Retinal pigment epithelial cell (primary cell): ENCODE measurements at regions not wholly inside any gene's neighbourhood (a gene's known extent, or its start where the extent isn't known, plus 50 kb on each side); places are given as distances from the start of the nearest gene placed in this dataset.

Experiments
- DNase-seq: peaks from one replicate; pipeline ENCODE4 v3.0.0-alpha.2; 2010; ENCODE audit warnings: low read depth
- H3K4me3 ChIP-seq: 2 replicates; pipeline ENCODE4 v1.5.1; 2011; ENCODE audit warnings: mild to moderate bottlenecking, low read length, control low read depth, moderate library complexity
- CTCF ChIP-seq: conservative IDR thresholded peaks from 2 replicates; pipeline ENCODE4 v1.5.1; 2011; ENCODE audit warnings: low read depth, low read length, control low read depth, inconsistent platforms

- no peak for TF ChIP-seq CTCF
- H3K4me3 ChIP-seq, result no peak overlapping the region
- no peak for DNase-seq
Measured at GRCh38 chr20:6305536-6305935, 182.7 kb upstream of the FERMT1 start.

- TF ChIP-seq CTCF, result no peak
- no peak overlapping the region for H3K4me3 ChIP-seq
- no peak for DNase-seq
Measured at GRCh38 chr20:6302041-6302440, 179.2 kb upstream of the FERMT1 start.

GRCh38 chr20:6299456-6299855, 176.6 kb upstream of the FERMT1 start:
- TF ChIP-seq CTCF, result no peak
- no peak overlapping the region for H3K4me3 ChIP-seq
- DNase-seq, result no peak

- TF ChIP-seq CTCF, result no peak
- no peak overlapping the region for H3K4me3 ChIP-seq
- no peak for DNase-seq
Measured at GRCh38 chr20:6298049-6298448, 175.2 kb upstream of the FERMT1 start.

- no peak for TF ChIP-seq CTCF
- H3K4me3 ChIP-seq, result no peak overlapping the region
- DNase-seq, result no peak
Measured at GRCh38 chr20:6295867-6296256, 173.0 kb upstream of the FERMT1 start.

- no peak for DNase-seq
- H3K4me3 ChIP-seq, result no peak overlapping the region
- TF ChIP-seq CTCF, result no peak
Measured at GRCh38 chr20:6295127-6295866, 172.5 kb upstream of the FERMT1 start.

- TF ChIP-seq CTCF, result no peak
- DNase-seq, result no peak
- H3K4me3 ChIP-seq, result no peak overlapping the region
Measured at GRCh38 chr20:6287471-6287870, 164.6 kb upstream of the FERMT1 start.
